Breast epithelium (tissue), 3 donors: ENCODE measurements at regions not wholly inside any gene's neighbourhood (a gene's known extent, or its start where the extent isn't known, plus 50 kb on each side); places are given as distances from the start of the nearest gene placed in this dataset.

Experiments
- POLR2AphosphoS5 ChIP-seq, 3 donors: sonication (generic); formaldehyde crosslinking; IDR thresholded peaks; one replicate each; pipeline ENCODE4 v1.6.1; 2017; ENCODE audit warnings: antibody characterized with exemption in 3 of 3
- TF ChIP-seq, protein P1 (sequence below), 3 donors: fragments of 450-650 bp; IDR thresholded peaks; one replicate each; pipeline ENCODE4 v1.5.1; 2016 to 2017; ENCODE audit warnings: antibody characterized with exemption in 3 of 3, mild to moderate bottlenecking in 3 of 3, moderate library complexity in 3 of 3

- TF ChIP-seq, protein P1, sequence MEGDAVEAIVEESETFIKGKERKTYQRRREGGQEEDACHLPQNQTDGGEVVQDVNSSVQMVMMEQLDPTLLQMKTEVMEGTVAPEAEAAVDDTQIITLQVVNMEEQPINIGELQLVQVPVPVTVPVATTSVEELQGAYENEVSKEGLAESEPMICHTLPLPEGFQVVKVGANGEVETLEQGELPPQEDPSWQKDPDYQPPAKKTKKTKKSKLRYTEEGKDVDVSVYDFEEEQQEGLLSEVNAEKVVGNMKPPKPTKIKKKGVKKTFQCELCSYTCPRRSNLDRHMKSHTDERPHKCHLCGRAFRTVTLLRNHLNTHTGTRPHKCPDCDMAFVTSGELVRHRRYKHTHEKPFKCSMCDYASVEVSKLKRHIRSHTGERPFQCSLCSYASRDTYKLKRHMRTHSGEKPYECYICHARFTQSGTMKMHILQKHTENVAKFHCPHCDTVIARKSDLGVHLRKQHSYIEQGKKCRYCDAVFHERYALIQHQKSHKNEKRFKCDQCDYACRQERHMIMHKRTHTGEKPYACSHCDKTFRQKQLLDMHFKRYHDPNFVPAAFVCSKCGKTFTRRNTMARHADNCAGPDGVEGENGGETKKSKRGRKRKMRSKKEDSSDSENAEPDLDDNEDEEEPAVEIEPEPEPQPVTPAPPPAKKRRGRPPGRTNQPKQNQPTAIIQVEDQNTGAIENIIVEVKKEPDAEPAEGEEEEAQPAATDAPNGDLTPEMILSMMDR (IDR thresholded peaks at IDR 0.05), result no peak
- TF ChIP-seq POLR2AphosphoS5 (IDR thresholded peaks at IDR 0.05), result no peak
Observed at GRCh38 chr12:63457857-63458256, 210.4 kb downstream of the DPY19L2 start.
